H1 (cell line): ENCODE measurements at regions not wholly inside any gene's neighbourhood (a gene's known extent, or its start where the extent isn't known, plus 50 kb on each side); places are given as distances from the start of the nearest gene placed in this dataset.

Experiments
- ASH2L ChIP-seq: fragments of 200-600, 300-600 bp; sonication (generic); IDR thresholded peaks from one replicate; pipeline ENCODE4 v1.7.1; 2017; ENCODE audit warnings: low read length
- KDM1A ChIP-seq: fragments of 200-600, 300-600 bp; sonication (generic); IDR thresholded peaks from 2 replicates; pipeline ENCODE4 v1.7.1; 2016; ENCODE audit warnings: mild to moderate bottlenecking, low read length, borderline replicate concordance
- RXRA ChIP-seq: IDR thresholded peaks from 2 replicates; pipeline ENCODE4 v1.6.1; 2011; ENCODE audit warnings: low read depth, mild to moderate bottlenecking, low read length, moderate library complexity; ENCODE audit not compliant: insufficient read depth
- SP4 ChIP-seq: IDR thresholded peaks from 2 replicates; pipeline ENCODE4 v1.6.1; 2012; ENCODE audit warnings: low read length, inconsistent platforms
- TF ChIP-seq, protein P1 (sequence below): IDR thresholded peaks from 2 replicates; pipeline ENCODE4 v1.6.1; 2012; ENCODE audit warnings: inconsistent platforms

DNA sequence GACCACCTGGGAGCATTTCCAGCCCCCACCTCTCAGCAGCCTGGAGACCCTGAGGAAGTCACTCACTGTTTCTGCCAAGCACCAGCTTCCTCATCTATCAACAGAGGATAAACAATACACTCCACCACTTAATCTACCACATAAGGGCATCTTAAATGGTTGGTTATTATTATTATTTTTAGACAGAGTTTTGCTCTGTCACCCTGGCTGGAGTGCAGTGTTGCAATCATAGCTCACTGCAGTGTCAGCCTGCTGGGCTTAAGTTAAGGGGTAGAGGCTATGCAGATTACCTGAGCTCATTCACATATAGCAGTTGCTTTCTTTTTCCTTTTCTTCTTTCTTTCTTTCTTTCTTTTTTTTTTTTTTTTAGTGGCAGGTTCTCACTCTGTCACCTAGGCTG is 59.5 kb upstream of the ELN start (continued):
- TF ChIP-seq, protein P1, sequence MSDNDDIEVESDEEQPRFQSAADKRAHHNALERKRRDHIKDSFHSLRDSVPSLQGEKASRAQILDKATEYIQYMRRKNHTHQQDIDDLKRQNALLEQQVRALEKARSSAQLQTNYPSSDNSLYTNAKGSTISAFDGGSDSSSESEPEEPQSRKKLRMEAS = no peak
- no peak for TF ChIP-seq ASH2L
- no peak for TF ChIP-seq KDM1A
- TF ChIP-seq SP4 = no peak
- TF ChIP-seq RXRA = no peak
